Hematopoietic multipotent progenitor cell treated with erythropoietin and hydrocortisone succinate and interleukin-3 and kit ligand, for 4 days (in vitro differentiated cells): ENCODE measurements at regions not wholly inside any gene's neighbourhood (a gene's known extent, or its start where the extent isn't known, plus 50 kb on each side); places are given as distances from the start of the nearest gene placed in this dataset.
A peak's percentile ranks its signal among the peaks of the same experiment; 100 is the strongest.

ENCODE experiments used
- DNase-seq: peaks from one replicate; pipeline ENCODE4 v3.0.0-alpha.2; 2015

DNA sequence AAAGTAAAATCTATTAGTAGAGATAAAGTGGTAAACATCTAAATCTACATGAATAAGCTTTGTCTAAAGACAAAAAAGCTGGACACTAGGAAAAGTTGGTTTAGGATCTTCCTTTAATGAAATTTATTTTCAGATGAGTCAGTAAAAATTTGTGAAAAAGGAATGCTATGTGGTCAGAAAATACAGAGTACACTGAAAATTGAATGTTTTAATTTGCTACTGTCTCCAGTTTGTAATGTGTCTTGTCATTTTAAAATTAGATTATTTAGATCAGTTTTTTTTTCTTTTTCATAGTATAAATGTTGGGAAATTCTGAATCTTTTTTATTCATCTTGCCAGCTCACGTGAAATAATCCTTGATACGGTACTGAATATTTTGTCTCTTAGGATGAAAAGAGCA lies 56.9 kb downstream of the SLITRK6 start:
- DNase-seq = no peak

DNA sequence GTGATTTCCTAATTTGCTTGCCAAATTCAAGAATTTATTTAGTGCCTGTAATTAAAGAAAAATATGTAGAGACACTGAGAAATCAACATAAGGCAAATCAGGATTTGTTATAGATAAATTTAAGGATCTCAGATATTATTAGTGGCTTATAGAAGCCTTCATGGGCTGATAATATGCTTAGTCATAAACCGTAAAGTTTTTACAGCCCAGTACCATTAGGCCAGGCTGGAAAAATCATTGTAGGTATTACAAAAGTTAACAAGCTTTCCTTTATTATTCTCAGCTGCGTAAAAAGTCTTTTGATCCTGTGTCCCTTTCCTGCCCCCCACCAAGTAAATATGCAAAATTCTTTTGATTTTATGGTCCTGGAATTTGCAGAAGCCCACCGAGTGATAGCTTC lies 58.2 kb downstream of the SLITRK6 start:
- DNase-seq = no peak

DNA sequence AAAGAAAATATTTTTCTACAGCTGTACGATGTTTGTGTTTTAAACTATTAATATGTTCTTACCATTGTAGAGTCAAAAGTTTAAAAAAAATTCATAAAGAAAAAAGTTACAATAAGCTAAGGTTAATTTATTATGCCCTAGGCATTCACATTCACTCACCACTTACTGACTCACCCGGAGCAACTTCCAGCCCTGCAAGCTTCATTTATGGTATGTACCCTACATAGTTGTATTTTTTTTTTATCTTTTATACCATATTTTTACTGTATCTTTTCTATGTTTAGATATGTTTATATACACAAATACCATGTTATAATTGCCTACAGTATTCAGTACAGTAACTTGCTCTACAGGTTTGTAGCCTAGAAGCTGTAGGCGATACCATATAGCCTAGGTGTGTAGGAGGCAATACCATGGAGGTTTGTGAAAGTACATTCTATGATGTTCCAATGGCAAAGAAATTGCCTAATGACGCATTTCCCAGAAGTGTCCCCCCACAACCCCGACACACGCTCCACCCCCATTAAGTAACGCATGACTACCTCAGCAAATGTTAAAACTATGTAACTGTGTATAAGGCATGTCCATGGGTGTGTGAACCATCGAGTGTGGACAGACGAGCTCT lies 60.4 kb downstream of the SLITRK6 start:
- no peak for DNase-seq

DNA sequence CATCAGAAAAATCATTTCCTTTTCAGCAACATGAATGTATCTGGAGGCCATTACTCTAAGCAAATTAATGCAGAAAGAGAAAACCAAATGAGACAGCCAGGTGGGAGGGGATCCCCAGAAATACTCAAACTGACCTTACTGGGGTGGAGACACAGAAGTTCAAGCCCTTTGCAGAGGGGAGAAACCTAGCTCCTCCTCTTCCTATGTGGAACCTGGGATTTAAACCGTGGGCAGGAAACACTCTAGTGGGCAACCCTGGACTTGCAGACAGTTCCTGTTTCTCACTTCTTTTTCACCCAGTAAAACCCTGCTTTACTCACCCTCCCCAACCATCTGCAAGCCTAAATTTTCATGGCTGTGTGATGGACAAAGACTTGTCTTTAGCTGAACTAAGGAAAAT lies 61.3 kb downstream of the SLITRK6 start:
- DNase-seq = no peak

DNA sequence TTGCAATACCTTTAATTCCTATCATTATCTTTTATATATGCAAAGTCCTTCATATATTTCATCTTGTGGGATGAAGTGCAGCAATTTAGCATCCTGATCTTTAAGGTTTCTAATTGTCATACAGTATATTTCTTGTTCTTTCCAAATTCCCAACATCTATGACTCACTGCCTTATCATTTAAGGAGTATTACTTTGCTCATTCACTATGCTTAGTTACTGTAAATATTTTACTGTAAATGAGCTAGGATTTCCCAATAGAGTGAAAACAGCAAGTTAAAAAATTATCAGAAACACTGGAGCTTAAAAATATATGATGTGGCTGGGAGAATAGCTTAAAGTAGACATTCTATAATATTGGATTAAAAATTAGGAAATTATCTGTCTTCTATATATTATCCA lies 69.9 kb downstream of the SLITRK6 start:
- no peak for DNase-seq

DNA sequence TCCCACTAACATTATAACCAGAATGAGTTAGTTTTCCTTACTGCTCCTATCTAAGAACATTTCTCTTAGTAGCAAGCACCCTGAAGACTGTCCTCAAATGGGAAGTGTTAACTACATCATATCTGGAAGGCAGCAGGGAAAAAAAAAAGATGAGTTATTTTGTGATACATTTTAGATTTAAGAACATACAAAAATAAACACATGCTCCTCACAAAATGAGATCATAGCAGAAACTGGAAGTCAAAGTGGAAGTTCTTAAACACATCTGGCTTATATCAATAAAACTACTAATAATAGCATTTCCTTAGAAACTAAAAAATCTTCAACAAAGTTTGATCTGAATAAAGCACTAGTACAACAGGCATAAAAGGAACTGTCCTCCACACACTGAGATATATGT lies 70.4 kb downstream of the SLITRK6 start:
- no peak for DNase-seq

DNA sequence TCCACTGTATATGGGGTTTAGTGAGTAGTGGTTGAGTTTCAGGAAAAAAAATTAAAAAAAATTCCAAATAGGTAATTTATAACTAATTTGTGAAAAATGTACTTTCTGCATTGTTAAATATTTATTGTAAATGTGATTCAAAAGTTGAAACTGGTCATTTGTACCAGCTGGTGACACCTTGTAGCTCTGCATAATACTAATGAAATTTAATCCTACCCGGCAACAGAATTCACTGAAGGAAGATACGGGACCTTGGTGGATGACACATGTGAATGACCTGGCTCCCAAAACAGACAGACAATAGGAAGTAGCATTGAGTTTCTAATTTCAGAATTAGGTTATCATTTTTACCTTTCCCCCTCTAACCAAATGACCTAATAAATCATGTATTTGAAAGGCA lies 73.8 kb downstream of the SLITRK6 start:
- DNase-seq = no peak

DNA sequence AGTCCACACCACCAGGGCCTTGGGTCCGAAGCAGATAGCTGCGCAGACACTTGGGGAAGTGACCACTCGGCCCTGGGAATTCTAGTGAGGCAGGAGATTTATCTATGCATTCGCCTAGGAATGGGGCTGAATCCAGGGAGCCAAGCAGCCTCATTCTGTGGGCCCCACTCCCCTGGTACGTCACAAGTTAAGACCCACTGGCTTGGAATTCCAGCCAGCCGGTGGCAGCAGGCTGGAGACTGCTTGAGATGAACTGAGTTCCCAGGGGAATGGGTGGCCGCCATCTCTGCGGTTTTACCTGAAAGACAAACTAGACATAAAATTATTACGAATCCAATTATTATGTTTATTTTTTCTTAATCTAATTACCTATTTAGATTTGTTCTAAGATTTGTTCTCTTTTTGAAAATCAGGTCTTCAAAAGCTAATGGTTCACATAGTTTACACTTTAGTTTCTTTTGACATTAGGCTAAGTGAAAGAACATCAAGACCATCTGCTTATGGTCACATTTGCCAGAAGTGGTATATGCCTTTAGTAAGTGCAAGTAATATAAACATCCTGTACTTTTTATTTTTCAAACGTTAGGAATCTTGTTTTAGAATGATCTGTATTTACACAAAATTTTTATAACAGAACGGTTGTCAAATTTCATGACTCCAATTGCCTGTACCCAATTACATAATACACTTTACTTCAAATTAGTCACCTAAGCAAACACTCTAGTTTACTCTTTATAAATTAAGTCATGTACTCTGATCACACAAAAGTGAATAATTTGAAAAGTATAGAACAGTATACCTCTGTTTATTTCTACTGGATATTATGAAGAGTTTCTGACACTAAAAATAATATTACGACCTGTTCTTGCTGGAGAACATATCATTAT lies 74.4 kb downstream of the SLITRK6 start:
- no peak for DNase-seq

DNA sequence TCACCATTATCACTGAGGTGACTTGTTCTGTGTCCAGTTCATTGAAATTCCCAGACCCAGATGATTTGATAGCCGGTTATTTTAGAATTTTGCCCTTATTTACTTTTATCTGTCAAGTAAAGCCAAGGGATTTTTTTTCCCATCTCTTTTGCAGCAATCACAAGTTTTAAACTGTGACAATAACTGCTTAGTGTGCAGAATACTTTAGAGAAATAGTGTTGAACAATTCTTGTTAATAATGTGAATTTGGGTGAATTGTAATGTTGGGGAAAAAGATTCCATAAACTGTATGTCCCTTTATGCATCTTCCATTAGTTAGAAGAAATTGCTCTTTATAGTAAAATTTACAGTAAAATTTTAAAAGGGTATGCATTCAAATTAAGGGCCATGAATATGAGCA lies 79.5 kb downstream of the SLITRK6 start:
- no peak for DNase-seq

DNA sequence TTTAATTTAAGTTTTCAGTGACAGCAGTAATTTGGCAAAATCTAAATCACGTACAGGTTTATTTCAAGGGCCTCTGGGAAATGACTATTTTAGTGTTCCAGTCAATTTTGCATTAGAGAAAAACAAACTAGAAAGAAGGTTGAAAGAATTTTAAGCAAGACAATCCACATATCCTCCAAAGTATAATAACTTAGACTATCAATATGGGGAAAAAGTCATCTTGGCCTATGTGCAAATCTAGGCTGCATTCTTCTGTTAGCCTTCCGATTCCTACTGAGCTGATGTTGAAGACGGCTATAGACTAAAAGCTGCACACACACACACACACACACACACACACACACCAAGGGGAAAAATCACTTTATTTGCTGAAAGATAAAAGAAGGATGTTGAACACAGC lies 81.3 kb downstream of the SLITRK6 start:
- no peak for DNase-seq

DNA sequence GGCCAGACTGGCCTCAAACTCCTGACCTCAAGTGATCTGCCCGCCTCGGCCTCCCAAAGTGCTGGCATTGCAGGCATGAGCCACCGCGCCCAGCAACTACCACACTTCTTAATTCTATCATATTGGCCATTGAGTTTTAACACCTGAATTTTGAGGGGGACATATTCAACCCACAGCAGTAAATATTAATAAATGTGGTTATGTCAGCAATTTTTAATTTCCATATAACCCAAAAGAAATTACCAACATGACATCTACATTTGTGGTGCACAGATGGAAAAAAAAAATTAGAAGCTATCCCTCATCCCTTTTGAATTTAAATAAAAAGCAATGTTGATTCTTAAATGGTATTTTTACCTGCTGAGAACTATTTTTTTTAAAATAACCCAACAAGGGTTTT lies 88.7 kb downstream of the SLITRK6 start:
- no peak for DNase-seq

DNA sequence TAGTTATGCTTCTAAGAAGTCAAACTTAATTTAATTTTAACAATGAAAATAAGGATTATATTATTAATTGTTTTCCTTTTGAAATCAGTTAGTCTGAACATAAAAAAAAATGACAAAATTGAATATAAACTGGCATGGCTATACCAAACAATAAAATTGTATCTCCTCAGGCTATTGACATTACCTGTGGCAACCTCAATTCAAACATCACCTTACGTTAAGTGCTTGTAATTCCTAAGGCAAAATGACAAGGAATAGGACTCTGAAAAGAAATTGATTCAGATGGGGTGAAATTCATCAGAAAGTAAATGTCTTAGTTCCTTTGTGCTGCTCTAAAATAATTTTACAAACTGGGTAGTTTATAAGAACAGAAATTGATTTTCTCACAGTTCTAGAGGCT lies 89.5 kb downstream of the SLITRK6 start:
- DNase-seq = no peak

DNA sequence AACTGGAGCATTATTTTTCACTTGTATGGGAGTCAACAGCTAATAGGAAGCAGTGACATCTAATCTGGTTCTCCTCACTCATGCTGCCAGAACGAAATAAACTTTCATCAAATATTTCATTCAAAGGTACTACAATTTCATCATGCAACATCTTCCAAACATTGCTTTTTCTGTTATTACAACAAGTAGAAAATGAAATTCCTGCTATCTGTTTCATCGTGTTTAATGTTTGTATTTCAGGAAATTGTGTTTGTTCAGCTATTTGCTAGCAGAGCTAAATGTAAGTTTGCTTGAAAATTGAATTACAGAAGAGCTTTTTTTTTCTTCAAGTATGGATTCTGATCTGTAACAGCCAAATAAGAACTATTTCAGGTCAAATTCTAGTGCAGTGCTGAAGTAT lies 90.1 kb downstream of the SLITRK6 start:
- DNase-seq = no peak

DNA sequence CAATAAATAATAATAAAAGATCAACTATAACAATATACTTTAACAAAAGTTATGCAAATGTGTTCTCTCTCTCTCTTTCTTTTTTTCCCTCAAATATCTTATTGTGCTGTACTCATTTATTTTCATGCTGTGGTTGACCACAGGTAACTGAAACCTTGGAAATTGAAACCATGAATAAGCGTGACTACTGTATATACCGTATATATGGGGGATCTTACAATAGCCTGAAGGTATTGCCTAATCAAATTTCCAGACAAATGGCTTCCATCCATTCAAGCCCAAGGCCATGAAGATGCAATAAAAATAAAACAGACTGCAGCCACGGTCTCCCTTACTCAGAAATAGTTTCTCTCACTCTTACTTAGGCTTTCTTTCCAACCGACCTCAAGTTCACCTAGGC lies 98.3 kb downstream of the SLITRK6 start:
- no peak for DNase-seq

DNA sequence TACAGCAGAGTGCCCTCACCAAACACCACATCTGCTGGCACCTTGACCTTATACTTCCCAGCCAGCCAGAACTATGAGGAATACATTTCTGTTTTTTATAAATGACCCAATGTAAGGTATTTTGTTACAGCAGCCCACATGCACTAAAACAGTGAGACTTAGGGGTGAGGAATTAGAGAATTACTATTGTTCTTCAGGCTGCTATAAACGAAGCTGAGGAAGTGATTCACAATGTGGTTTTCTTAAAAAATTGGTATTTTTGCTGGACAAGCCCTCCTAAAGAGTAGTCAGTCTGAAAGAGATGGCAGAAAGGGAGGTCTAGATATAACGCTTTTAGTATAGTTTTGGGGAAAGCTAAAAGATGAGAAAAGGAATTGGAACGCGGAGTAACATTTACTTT lies 101.0 kb downstream of the SLITRK6 start:
- peak; percentile 2 for DNase-seq

DNA sequence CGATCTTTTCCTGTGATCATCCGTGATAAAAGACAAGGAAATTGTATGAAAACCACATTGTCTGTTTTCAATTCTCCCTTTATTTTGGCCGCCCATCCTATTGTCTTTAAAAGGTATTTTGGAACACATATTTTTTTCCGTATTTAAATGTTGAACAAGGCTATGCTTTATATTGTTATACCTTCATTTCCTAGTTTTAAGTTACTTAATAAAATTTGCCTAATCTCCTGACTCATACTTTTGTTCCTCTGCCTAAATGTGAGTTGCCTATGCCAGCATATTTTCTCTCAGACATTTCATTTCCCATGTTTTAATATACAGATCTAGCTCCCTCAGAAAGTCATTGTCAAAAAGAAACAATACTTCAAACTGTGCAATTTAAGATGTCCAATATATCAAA lies 104.2 kb downstream of the SLITRK6 start:
- no peak for DNase-seq

DNA sequence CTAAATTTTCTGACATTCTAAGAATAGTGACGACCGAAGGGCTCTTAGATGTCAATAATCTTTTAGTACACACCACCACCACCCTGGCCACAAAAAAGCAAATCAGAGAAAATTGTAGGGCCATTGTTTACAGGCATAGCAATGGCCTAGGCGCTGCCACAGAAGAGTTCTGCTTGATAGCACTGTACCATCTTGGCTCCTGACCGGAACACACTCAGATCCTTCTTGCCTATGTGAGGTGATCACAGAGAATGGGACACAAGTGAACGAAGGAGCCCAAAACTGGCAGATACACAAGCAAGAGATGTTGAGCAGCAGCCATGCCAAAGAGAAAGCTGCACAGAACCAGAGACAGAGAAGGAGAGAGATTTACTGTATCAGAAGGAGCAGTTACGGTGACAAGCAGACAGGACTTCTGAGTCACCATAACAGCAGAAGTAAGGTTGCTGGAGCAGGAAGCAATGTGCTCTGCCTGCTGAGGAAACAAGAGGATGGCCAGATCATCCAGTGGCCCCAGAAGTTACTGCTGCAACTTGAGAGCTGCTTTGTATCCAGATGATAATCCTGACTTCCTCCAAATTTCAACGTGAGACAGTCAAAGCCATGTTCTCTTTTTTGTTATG lies 105.2 kb downstream of the SLITRK6 start:
- DNase-seq = peak; percentile 82

DNA sequence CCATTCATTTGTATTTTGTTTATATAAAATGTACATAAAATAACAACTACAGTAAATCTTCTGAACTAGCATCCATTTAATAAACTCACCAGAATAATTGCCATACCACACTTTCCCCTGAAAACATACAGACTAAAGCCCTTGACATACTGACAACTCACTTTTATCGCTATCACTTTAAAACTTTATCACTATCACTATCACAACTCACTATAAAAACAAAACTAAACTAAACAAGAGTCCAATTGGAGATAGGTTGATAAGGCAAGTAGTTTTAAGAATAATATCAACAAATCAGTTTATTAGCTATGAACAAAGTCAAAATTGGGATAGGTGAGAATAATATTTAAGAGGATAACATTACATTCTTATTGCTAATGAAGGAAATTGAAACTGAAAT lies 108.9 kb downstream of the SLITRK6 start:
- no peak for DNase-seq

DNA sequence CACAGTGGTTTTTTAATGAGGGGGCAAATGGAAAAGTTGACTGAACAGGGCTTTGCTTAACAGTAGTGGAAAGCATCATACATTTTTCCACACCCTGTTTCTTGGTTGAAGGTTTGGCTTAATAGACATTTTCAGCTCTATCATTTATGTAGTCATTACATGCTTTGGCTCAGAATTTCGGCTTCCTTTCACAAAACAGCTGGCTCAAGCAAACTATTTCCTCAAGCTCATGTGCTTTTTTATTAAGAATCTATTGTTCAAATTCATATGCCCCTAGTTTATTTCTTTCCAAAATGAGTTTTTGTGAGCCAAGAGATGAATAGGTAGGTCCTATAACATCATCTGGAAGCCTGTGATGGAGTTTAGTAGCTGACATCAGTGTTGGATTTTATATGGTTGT lies 113.8 kb downstream of the SLITRK6 start:
- DNase-seq = no peak

DNA sequence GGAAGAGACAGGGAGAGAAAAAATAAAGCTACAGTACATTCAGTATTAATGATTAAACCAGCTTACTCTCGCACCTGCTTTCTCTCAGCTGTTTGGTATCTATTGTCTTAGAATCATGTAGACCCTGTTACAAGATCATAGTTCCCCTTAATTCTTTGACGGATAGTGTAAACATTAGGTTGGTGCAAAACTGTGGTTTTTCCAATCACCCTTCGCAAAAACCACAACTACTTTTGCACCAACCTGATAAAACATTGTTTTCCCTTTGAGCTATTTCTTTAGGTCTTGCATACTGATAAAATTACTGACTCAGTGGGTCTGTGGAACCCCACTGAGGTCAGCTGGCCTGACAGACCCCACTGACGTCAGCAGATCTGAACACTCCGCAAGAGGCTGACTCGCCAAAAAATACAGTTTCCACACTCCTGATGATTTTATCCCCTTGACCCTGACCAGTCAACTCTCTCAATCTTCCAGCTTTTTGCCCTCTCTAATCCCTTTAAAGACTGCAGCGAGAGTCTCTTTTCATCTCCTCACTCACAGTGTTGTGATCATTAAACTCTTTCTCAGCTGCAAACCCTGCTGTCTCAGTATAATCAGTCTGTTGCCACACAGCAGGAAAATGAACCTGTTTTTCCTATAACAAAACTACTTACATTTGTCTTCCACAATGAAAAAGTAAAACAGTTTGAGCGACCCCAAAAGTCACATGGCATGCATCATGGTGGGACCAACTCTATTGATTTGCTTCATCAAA lies 123.9 kb downstream of the SLITRK6 start:
- DNase-seq = peak; percentile 73

DNA sequence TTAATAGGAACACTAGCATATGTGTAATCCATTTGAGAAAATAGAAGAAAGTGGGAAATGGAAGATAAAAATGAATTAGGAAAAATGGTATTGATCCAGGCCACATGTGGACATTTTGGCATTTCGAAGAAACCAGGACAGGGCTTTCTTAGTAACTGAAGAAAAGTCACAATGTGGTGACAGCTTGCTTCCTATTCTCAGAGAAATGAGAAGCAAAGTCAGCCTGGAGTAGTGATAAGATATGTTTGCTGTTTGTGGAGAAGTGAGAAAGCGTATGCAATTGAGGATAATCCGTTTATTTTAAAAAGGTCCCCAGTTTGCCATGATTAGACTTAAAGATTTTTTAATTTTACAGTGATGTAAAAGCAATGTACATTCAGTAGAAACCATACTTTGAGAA lies 127.9 kb downstream of the SLITRK6 start:
- peak; percentile 56 for DNase-seq

DNA sequence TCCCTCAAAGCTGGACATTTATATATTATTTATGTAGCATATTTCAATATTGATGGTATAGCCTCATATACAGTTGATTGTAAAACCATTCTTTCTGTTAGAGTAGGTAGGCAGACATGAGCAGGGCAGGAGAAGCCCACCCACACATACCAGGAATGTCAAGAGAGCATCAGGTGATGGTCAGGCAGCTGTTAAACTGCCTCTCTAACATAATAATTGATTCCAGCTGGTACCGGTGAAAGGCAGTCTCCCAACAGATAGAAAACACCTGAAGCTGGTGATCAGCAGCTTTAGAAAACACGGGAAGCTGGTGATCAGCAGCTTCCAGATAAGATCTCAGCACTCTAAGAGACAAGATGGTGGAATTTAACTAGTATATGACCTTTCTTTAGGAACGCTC lies 132.9 kb downstream of the SLITRK6 start:
- DNase-seq = no peak

DNA sequence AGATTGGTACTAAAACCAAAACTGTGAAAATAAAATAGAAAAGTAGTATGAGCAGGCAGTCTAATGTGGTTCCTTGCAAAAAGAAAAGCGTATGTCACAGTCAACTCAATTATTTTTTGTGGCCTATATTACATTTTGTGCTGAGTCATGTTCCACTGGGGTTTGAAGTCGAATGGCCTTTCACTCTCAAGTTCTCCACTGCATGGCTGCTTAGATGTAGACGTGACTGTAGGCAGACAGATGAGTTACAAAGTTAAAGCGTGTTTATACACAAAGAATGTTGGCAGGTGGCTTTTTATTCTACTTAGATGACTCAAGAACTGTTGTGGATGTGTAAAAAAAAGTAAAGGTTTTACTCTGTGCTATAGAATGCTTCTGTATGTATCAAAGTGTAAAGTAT lies 133.9 kb downstream of the SLITRK6 start:
- DNase-seq = peak; percentile 70

DNA sequence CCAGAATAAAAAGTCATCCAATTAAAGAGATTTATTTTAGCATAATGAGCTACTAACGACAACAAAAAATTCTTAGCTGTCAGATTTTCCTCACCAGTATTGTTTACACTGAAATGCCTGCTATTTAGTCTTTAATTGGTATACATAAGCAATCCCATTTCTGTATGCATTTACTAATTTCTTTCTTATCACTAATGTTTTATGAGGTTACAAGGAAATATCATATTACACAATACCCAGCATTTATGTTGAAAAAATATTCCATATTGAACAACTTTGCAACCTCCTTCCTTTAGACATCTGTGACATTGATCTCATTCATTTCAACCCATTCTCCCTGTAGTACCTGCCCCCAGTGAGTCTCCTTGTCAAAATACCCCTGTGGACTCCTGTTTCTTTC lies 135.4 kb downstream of the SLITRK6 start:
- no peak for DNase-seq
